ENCODE measurements at regions not wholly inside any gene's neighbourhood (a gene's known extent, or its start where the extent isn't known, plus 50 kb on each side); places are given as distances from the start of the nearest gene placed in this dataset.
"Not testable (repeated sequence)": the region's sequence is repeated elsewhere in the genome, so short reads cannot be mapped to it uniquely, and the experiment has no call there.

DNA sequence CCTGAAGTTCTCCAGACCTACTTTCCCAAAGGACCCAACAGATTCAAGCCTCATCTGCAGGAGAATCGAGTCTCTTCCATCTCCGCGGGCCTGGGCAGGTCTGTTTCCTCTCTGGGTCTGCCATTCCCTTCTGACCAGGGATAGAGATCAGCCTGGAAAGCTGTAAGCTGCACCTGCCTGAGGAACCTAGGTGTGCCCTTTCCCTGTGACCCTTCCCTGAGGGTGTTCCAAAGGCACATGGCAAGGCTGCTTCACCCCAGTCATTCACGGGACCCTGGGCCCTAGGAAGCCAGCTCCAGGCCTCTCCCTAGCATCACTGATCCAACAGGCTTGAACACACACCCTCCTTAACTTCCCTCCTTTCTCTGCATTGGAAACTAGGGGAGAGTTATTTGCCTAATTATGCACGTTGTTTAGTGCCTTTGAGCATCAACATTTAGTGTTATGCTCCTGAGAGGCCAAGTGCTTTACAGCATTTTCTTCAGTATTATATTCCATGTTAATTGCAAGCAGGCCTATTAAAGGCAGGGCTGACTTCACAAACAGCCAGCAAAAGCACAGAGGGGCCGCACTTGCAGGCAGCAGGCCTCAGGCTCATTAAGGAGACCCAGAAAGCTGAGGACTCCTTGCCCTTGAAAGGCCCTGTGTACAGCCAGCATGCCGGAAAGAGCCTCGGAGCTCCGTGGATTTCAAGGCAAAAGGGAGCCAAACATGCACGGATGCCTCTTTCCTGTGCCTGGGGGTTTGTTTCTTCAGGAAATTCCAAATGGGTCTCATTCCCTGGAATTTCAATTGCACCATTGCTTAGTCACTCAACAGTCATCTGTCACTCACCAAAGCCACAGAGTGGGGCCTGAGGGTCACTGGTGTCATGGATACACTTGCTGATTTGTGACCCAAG lies 91.0 kb upstream of the FAM20C start:
- no peak for DNase-seq (ENCODE audit: low spot score)

DNA sequence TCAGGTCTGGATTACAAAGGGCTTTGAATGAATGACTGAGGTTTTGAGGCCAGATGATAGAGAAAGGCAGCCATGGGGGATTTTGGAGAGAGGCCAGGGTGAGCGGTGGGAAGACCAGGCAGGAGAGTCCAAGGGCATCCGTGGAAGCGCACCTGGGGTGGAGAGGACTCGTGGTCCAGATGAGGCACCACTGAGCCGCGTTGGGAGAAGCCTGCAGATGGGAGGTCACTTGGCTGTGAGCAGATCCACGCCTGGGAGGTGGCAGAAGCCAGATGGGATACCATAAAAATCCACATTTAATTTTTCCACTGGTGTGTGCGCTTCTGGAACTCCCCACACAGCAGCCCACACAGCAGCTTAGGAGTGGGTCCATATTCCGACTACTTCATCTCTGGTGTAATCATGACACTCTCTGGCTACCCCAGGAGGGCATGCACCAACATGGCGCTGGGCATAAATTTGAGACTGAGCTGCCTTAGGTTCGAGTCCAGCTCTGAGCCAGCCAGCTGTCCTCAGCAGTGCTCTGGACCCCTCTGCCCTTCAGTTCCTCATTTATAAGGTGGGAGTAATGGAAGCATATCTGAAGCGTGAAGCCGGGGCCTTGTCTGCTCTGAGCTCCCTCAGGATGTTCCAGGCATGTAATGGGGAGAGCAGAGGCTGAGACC lies 90.2 kb upstream of the FAM20C start:
- no peak for DNase-seq (ENCODE audit: low spot score)

DNA sequence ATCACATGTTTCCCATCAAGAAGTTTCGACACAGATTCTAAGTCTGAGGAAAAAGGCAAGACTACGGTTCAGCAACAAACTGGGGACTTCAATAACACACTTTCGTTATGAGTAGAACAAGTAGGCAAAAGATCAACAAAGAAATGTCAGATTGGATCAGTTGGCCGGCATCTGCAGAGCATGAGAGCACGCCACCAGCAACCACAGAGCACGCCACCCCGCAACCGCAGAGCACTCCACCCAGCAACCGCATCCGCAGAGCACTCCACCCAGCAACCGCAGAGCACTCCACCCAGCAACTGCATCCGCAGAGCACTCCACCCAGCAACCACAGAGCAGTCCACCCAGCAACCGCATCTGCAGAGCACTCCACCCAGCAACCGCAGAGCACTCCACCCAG lies 89.7 kb upstream of the FAM20C start:
- DNase-seq (ENCODE audit: low spot score): no peak

DNA sequence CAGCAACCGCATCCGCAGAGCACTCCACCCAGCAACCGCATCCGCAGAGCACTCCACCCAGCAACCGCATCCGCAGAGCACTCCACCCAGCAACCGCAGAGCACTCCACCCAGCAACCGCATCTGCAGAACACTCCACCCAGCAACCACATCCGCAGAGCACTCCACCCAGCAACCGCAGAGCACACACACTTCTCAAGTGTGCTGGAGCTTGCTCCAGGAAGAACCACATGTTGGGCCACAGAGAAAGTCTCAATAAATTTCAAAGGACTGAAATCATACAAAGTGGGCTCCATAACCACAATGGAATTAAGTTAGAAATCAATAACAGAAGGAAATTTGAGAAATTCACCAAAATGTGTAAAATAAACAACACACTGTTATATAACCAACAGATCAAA lies 88.4 kb upstream of the FAM20C start:
- DNase-seq (ENCODE audit: low spot score): not testable (repeated sequence)

DNA sequence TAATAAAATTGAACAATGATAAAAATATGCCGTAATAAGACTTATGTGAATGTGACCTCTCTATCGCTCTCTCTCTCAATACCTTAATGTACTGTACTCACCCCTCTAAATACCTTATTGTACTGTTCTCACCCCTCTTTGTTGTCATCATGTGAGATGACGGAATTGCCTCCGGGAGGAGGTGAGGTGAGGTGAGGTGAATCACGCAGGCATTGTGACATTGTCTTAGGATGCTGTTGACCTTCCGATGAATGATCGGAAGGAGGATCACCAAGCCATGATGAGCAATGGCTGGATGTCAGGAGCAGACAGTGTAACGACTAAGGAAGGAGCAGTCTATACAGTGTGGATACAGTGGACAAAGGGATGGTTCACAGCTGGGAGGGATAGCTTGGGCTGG lies 87.4 kb upstream of the FAM20C start:
- DNase-seq (ENCODE audit: low spot score): no peak

DNA sequence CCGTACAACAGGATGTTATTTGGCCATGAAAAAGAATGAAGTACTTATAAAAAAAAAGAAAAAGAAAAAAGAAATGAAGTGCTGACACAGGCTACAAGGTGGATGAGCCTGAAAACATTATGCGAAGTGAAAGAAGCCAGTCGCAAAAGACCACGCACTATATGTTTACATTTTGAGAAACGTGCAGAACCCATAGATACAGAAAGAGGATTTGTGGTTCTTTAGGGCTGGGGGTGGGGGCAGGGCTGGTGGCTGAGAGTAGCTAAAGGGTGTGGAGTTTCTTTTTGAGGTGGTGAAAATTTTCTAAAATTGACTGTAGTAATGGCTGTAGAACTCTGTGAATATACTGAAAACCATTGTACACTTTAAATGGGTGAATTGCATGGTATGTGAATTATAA lies 86.0 kb upstream of the FAM20C start:
- no peak for DNase-seq (ENCODE audit: low spot score)

DNA sequence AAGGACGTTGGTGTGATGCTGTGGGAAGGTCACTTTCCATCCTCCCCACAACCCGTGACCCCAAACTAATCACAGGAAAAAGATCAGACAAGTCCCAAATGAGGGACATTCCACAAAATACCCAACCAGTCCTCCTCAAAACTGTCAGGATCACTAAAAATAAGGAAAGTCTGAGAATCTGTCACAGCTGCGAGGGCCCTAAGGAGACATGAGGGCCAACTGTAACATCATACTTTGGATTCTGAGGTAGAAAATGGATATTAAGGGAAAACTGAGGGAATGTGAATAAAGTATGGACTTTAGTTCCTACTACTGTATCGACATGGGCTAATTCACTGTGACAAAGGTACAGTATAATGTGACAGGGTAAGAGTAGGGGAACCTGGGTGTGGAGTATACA lies 85.1 kb upstream of the FAM20C start:
- no peak for DNase-seq (ENCODE audit: low spot score)

DNA sequence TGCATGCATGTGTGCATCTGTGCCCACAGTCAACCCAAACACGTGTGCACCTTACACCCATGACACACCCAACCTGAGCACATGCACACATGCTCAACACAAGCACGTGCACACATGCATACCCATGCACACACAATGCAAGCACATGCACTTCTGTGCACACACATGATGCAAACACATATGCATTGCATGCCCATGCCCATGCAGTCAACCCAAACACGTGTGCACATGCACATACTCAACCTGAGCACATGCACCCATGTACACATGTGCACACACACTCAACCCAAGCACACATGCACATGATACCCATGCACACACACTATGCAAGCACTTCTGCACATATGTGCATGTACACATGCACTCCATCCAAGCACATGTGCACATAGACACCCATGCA lies 84.5 kb upstream of the FAM20C start:
- no peak for DNase-seq (ENCODE audit: low spot score)

DNA sequence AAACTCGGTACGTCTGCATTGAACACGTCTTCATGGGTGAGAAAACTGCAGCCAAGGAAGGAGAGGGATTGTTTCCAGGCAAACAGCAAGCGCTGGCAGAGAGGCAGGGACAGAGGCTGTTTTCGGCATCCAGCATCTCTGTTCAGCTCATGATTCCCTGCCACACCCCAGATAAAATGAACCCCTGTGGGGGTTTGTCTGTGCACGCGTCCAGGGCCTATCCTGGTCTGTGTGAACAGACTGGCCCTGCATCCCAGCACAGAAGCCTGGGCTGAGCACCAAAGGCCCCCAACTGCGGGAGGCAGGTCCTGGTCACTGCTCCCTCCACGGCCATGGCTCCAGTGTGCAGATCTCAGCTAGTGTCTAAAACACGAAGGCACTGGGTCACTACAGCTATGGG lies 83.3 kb upstream of the FAM20C start:
- DNase-seq (ENCODE audit: low spot score): no peak

DNA sequence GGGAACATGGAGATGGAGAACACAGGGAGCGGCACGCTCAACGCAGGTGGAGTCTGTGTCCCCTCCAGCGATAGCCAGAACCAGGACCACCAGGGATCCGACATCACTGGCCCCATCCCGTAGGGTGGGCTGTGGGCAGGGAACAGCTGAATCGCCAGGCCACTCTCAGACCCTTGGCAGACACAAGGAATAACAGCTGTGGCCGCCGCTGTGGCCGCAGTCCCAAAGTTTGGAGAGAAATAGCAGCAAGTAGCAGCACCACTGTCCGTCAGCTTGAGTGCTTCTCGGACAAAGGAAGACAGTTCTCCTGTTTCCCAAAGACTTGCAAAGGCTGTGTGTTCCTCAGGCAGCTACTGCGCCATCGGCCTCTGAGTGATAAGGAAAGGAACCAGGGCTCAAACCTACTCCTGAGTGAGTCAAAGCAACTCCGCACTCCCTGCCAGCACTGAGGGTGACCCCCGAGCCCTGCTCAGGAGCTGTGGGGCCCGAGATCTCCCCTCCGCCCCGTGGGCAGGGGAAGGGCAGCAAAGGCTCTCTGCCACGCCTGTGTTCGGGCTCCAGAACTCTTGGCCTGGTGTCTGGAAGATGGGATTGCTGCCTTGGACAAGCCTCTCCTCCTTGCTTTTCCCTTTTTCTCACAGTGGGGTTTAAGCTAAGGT lies 82.3 kb upstream of the FAM20C start:
- no peak for DNase-seq (ENCODE audit: low spot score)

DNA sequence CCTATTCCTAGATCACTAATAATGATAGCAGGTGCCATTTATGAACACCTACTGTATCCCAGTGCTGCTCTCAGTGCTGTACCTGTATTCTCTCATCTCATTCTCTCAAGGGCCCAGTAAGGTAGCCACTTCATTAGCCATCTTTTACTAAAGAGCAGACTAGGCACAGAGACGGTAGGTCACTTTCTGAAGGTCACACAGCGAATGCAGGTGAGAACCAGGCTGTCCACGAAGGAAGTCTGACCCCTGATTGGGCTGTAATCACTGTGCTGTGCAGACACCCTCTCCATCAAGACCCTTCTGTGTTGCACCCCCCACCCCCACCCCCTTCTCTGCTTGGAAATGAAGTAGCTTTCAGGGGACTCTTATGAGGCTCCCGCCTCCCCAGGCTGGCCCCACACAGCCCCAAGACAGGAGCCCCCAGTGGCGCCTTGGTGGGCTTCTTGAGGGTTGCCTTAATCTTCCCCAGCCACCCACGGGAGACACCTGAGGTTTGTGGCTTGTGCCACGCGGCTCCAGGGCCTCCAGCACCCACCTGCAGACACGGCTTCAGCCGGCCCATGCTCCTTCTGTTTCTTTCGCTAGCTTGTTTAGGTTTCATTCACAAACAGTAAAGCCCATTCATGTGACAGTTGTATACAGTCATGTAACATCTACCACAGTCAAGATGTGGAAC lies 81.7 kb upstream of the FAM20C start:
- no peak for DNase-seq (ENCODE audit: low spot score)

DNA sequence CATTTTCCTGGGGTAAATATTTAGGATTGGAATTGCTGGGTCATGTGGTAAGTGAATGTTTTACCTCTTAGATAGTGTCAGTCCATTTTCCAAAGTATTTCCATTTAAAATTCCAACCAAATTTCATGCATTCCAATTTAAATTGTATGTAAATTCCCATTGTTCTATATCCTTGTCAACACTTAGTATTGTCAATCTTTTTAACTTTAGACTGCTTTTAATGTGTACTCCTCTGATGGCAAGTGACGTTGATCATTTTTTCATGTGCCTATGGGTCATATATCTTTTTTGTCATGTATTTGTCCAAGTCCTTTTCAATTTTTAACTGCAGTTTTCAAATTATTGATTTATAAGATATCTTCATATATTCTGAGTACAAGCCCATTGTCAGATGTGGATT lies 80.8 kb upstream of the FAM20C start:
- no peak for DNase-seq (ENCODE audit: low spot score)

DNA sequence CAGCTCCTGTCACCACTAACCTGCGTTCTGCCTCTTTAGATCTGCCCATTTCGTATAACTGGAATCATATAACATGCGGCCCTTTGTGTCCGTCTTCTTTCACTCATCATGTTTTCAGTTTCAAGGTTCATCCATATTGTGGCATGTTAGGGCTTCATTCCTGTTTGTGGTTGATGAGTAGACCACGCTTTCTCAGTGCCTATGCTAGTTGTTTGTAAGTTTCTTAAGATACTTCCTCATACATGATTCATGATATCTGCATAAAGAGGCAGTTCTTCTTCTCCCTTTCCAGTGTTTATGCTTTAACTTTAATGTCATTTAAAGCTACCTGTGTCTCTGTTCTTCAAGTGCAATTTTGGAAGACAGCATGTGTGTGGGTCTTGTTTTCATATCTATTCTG lies 79.5 kb upstream of the FAM20C start:
- DNase-seq (ENCODE audit: low spot score): no peak

DNA sequence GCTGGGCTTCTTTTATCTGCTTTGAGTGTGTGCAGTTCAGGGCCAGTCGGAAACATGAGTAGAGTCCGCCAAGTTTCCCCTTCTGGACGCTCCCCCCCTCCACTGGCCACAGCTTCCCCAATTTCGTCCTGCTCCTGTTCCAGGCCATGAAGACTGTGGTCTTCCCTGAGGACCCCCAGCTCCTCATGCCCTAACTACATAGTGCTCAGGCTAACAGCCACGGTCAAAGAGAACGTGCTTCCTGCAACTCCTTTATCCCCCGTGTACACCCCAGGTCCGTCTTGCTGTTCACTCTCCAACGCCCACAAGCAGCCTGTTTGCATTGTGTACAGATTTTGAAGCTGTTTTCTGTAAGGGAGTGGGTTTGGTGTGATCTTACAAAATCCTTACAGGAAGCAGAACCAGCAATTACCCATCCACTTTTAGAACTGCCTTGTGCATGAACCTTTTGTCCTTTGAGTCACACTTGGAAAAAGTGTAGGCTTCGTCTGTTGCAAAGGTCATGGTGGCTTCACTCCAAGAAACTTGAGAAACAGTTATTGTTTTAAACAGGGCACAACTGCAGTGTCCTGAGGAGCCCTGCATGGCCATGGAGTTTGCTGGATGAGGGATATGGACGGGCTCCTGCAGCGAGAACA lies 77.0 kb upstream of the FAM20C start:
- no peak for DNase-seq (ENCODE audit: low spot score)

DNA sequence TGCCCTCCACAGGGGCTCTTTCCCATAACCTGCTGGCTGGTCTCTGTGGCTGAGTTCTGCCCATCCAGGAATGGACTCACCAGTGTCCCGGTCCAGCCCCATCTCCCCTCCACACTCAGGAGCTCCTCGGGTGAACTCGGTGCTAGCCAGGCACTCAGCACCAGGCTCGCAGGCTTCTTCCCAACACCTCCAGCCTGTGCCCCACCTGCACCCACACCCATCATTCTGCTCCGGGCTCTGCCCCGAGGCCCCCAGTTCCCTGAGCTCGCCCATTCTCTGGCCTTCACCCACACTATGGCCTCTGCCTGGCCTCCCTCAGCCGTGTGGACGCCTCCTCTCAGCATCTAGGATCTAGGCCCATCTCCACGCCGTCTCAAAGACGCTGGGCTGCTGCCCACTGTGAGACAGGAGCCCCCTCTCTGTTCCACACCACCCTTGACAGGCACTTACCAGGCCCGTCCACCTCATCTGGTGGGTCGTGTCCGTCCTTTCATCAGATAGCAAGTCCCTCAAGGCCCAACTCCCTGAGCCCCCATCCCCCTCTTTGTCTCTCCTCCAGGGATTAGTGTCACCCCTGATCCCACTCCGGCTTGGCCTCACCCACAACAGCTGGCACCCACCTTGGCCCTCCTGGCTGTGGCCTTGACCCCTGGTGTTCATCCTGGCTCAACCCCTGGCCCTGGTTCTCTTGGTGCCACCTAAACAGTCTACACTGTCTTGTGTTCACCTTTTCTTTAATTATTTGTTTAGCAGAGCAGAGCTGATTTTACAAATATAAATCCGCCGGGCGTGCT lies 76.0 kb upstream of the FAM20C start:
- DNase-seq (ENCODE audit: low spot score): no peak

DNA sequence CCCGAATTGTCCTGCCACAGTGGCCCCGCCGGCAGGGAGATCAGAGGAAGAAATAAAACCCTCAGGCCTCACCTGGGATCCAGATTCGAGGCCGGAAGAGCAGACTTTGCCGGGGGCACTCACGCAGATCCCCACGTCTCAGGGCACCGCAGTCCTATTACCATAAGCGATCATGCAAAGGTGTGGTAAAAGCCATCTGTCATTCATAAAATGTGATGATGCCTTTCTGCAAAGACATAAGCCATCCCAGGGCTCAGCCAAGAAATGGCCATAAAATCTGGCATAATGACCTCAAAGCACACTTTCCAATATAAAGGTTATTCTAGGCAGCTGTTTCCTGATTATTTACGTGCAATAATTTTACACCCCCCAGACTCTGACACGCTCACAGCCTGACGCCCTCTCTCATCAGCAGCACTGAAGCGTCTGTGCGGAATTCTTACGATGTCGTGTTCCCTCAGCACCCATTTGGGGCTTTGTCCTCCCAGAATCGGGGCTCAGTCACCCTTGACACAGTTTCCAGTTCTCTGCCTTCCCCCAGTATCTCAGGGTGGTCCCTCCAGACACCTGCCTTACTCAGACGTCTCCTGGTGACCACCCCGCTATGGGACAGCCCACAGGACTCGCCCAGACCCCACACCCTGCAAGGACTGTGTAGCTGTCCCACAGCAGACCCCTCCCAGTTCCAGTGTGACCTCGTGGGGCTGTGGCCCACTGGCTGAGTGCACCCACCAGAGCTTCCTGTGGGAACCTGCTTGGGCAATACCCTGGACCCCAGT lies 74.3 kb upstream of the FAM20C start:
- no peak for DNase-seq (ENCODE audit: low spot score)

DNA sequence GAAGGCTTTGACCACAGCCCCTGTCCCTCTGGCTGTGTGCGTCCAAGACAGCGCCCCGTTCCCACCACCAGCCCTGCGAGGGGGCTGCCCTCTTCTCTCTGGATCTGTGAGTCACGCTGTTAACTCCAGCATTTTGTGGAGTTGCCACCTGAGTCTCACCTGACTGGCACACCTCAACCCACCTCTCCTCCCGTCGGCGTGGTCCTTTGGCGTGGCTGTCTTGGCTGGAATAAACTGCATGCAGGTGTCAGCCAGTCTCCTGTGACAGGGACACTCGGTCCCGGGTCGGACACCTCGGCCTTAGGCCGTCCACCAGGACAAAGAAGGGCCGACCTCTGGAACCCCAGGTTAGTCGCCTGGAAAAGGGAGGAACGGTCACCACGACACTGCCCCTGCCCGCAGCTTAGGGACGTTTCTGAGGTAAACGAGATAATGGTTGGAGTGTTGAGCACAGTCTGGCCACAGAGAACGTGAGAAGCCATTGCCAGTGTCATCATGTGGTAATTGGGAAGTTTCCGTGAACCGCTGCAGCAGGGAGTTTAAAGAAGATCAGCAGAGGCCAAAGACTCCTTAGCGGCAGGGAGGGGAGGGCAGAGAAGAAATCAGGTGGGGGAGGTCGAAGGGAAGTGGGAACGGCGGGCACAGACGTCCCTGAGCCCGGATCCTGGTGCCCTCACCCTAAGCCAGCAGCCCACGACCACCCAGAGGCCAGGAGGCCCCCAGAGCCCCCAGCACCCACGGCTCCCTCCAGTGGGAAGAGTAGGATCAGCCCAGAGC lies 73.6 kb upstream of the FAM20C start:
- no peak for DNase-seq (ENCODE audit: low spot score)

DNA sequence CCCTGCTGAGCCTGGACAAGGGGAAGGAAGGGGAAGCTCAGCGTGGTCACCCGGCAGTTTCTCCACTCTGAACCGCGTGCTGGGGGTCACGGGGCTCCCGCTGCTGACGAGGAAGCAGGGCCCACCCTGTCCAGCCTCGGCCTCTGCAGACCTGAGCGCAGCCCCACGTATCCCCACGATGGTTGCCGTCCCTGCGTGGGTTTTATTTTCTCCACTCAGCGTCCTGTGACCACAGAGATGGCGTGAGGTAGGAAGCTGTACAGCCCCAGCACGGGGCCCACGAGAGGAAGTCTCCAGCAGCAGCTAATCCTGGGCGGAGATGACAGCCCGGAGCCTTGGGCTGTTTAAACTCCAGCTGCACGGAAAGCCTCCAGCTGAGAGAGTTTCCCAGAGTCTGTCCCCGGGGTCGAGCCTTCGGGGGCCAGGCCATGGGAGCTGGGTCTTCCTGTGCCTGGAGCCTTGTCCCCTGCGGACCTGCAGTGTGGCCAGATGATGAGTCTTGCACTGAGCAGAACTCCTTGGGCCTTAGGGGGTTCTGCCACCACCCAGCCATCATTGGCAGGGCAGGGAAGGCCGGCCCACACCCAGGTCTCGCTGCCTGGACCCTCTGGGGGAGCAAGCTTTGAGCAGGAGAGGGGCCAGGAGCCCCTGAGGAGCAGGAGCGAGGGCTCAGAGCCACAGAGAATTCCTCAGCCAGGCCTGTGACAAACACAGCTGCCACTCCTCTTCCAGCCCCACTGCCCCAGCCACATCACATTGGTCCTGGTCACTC lies 72.8 kb upstream of the FAM20C start:
- DNase-seq (ENCODE audit: low spot score): no peak
